GM18498 (cell line): ENCODE measurements at regions not wholly inside any gene's neighbourhood (a gene's known extent, or its start where the extent isn't known, plus 50 kb on each side); places are given as distances from the start of the nearest gene placed in this dataset.
"Not testable (repeated sequence)": the region's sequence is repeated elsewhere in the genome, so short reads cannot be mapped to it uniquely, and the experiment has no call there.

Experiments used
- ATAC-seq: cut with Tn5 transposase; IDR thresholded peaks from one replicate; pipeline ENCODE4 v1.9.1; 2021; ENCODE audit warnings: mild to moderate bottlenecking, moderate library complexity; ENCODE audit not compliant: unreplicated experiment

GRCh38 chr3:87436781-87437543 is 160.6 kb upstream of the POU1F1 start:
- no peak for ATAC-seq

GRCh38 chr3:87435926-87436620 is 159.7 kb upstream of the POU1F1 start:
- ATAC-seq, result no peak

GRCh38 chr3:87433445-87433844 is 157.1 kb upstream of the POU1F1 start:
- ATAC-seq, result not testable (repeated sequence)

GRCh38 chr3:87426918-87427317 is 150.5 kb upstream of the POU1F1 start:
- ATAC-seq, result no peak

- ATAC-seq, result no peak
These were observed 148.7 kb upstream of the POU1F1 start for GRCh38 chr3:87425056-87425455.

- no peak for ATAC-seq
These were observed 147.0 kb upstream of the POU1F1 start for GRCh38 chr3:87423336-87423735.

GRCh38 chr3:87422333-87422732 is 145.9 kb upstream of the POU1F1 start:
- no peak for ATAC-seq

GRCh38 chr3:87420171-87420570 is 143.8 kb upstream of the POU1F1 start:
- ATAC-seq, result no peak

GRCh38 chr3:87414271-87414670 is 137.9 kb upstream of the POU1F1 start:
- ATAC-seq, result no peak

GRCh38 chr3:87413814-87414213 is 137.4 kb upstream of the POU1F1 start:
- no peak for ATAC-seq

- no peak for ATAC-seq
These were observed 133.7 kb upstream of the POU1F1 start for GRCh38 chr3:87410110-87410509.

GRCh38 chr3:87398168-87398801 is 121.9 kb upstream of the POU1F1 start:
- no peak for ATAC-seq

- ATAC-seq, result no peak
These were observed 120.8 kb upstream of the POU1F1 start for GRCh38 chr3:87397211-87397610.

- ATAC-seq, result no peak
These were observed 114.4 kb upstream of the POU1F1 start for GRCh38 chr3:87390821-87391220.

GRCh38 chr3:87390353-87390752 is 114.0 kb upstream of the POU1F1 start:
- ATAC-seq, result no peak

- ATAC-seq, result no peak
These were observed 98.9 kb upstream of the POU1F1 start for GRCh38 chr3:87375231-87375682.

- ATAC-seq, result no peak
These were observed 93.6 kb upstream of the POU1F1 start for GRCh38 chr3:87370007-87370406.

- no peak for ATAC-seq
These were observed 91.4 kb upstream of the POU1F1 start for GRCh38 chr3:87367736-87368135.

- ATAC-seq, result no peak
These were observed 87.3 kb upstream of the POU1F1 start for GRCh38 chr3:87363721-87364120.

- no peak for ATAC-seq
These were observed 85.6 kb upstream of the POU1F1 start for GRCh38 chr3:87361956-87362355.

GRCh38 chr3:87361271-87361670 is 84.9 kb upstream of the POU1F1 start:
- no peak for ATAC-seq

GRCh38 chr3:87359826-87360225 is 83.4 kb upstream of the POU1F1 start:
- ATAC-seq, result no peak
